ENCODE measurements at regions not wholly inside any gene's neighbourhood (a gene's known extent, or its start where the extent isn't known, plus 50 kb on each side); places are given as distances from the start of the nearest gene placed in this dataset.

GRCh38 chr16:5870886-5871691, 773.5 kb upstream of the EEF2KMT start:
- TF ChIP-seq, protein P1, sequence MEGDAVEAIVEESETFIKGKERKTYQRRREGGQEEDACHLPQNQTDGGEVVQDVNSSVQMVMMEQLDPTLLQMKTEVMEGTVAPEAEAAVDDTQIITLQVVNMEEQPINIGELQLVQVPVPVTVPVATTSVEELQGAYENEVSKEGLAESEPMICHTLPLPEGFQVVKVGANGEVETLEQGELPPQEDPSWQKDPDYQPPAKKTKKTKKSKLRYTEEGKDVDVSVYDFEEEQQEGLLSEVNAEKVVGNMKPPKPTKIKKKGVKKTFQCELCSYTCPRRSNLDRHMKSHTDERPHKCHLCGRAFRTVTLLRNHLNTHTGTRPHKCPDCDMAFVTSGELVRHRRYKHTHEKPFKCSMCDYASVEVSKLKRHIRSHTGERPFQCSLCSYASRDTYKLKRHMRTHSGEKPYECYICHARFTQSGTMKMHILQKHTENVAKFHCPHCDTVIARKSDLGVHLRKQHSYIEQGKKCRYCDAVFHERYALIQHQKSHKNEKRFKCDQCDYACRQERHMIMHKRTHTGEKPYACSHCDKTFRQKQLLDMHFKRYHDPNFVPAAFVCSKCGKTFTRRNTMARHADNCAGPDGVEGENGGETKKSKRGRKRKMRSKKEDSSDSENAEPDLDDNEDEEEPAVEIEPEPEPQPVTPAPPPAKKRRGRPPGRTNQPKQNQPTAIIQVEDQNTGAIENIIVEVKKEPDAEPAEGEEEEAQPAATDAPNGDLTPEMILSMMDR (IDR thresholded peaks at IDR 0.05): no peak
- no peak for TF ChIP-seq POLR2A (IDR thresholded peaks at IDR 0.05)

Data from breast epithelium (tissue), 3 donors.